GM19463 (cell line): ENCODE measurements at regions not wholly inside any gene's neighbourhood (a gene's known extent, or its start where the extent isn't known, plus 50 kb on each side); places are given as distances from the start of the nearest gene placed in this dataset.
"Not testable (repeated sequence)": the region's sequence is repeated elsewhere in the genome, so short reads cannot be mapped to it uniquely, and the experiment has no call there.

Experiments
- ATAC-seq: cut with Tn5 transposase; IDR thresholded peaks from one replicate; pipeline ENCODE4 v1.9.1; 2021; ENCODE audit warnings: mild to moderate bottlenecking, moderate library complexity; ENCODE audit not compliant: unreplicated experiment

DNA sequence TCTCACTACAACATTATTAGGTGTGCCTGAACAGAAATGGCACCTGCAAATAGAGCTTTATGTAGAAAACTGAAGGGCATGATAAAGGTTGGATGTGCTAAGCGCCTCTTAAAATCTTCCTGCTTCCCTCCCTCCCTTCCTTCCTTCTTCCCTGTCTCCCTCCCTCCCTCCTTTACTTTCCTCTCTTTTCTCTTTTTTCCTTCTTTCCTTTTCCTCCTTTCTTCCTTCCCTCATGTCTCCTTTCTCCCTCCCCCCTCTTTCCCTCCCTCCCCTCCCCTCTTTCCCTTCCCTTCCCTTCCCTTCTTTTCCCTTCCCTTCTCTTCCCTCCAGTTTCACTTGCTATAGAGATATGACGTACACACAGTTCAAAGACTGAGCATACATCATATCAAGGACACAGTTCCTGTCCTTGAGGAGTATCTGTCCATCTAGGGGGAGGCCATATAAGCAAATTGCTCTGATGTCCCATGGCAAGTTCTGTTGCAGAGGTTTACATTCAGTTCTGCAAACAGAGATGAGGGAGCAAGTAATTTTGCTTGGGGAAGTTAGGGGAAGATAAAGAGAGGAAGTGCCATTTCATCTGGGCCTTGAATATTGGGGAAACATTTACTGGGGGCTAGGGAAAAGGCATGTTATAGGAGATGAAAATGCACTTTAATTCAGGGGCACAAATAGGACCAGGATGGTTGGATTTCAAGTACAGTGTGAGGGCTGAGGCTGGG lies 79.0 kb upstream of the EEF1E1 start:
- ATAC-seq: no peak

DNA sequence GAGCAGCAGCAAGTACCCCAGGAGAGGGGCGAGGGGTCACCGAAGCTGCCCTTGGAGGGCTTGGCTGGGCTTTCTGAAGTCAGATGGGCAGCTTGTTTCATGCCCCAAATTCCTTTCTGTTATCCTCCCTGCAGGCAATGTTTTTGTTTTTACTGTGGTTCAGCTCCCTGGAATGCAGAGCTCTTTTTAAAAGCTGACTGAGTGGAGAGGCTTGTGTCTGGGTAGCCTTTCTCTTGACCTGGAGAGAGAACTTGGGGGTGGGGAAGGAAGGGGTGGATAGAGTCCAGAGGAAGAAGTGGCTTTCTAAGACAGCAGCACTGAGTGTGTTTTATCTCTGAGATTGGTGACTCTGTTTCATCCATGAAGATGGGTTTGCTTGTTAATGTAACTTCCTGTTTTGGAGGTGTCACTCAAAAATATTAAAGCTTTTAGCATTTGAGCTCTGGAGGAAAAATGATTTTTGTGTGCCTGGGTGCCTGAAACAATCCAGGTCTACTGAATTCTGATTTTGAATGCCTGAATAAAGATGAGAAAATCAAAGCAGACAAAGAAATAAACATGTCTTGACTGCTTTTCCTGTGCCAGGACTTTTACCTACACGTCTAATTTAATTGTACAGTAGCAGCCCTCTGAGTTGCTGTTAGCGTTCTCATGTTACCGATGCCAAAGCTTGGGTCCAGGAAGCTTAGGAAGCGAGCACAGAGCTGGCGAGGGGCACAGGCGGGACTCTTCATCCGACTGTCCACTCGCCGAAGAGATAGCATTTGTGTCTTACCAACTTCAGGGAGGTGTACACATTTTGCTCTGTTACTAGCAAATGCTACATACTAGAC lies 78.2 kb upstream of the EEF1E1 start:
- no peak for ATAC-seq

DNA sequence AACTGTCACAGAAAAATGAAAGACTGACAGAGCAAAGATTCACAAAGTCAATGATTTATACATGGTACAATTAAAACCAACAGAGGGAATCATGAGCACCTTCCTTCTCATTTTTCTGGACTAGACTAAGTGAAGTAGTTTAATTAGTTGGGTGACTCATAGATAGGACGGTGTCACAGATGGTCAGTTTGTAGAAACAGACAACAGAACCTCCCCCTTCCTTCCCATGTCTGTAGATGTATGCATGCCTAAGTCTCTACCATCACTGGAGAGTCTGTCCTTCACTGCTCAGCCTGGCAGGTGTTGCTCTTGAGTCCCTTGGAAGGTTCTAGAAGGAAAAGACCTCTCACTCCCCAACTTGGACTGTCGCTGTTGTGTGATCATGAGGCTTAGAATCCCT lies 75.4 kb upstream of the EEF1E1 start:
- ATAC-seq: no peak

DNA sequence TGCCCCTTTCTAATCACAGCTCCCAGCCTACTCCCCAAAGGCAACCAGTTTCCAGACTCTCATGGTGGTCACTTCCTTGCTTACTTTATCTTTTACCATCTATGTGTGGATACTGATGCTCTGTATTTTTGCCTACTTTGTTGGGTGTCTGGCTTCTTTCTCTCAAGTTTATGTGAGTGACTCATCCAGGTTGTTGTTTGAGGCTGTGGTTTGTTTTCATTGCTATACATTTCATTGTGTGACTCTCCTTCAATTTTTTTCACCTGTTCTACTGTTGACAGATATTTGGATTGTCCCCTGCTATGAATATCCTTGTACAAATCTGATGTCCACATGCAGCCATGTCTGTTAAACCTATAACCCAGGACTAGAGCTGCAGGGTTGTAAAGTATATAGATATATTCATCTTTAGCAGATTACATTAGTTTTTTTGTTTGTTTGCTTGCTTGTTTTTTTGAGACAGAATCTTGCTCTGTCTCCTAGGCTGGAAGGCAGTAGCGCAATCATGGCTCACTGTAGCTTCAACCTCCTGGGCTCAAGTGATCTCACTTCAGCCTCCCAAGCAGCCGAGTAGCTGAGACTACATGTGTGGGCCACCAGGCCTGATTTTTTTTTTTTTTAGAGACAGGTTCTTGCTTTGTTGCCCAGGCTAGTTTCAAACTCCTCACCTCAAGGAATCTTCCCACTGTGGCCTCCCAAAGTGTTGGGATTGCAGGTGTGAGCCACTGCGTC lies 72.9 kb upstream of the EEF1E1 start:
- no peak for ATAC-seq

DNA sequence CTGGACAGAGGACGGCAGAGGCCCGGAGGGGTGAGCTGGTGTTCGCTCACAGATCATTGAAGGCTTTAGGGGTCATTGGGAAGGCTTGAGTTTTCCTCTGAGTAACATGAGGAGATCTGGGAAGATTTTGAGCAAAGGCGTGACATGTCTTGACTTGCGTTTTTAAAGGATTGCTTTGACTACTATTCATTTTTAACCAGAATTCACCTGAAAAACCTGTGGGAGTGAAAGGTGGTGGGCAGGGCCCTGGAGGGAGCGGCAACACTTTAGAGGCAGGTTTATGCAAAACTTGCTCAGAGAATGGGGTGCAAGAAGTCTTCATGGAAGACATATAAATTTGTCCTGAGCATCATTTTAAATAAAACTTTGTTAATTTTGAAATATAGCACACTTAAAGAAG lies 72.2 kb upstream of the EEF1E1 start:
- ATAC-seq: no peak

DNA sequence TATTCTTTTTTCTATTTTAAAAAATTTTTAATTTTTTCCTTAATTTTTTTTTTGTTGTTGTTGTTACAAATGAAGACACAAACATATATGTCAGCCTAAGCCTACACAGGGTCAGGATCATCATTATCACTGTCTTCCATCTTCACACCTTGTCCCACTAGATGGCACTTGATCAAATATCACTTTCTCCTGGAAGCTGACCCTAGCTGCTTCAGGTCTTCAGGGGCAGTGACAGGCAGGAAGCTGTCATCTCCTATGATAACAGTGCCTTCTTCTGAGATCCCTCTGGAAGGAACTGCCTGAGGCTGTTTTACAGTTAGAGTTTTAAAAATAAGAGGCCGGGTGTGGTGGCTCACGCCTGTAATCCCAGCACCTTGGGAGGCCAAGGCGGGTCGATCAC lies 70.2 kb upstream of the EEF1E1 start:
- no peak for ATAC-seq

DNA sequence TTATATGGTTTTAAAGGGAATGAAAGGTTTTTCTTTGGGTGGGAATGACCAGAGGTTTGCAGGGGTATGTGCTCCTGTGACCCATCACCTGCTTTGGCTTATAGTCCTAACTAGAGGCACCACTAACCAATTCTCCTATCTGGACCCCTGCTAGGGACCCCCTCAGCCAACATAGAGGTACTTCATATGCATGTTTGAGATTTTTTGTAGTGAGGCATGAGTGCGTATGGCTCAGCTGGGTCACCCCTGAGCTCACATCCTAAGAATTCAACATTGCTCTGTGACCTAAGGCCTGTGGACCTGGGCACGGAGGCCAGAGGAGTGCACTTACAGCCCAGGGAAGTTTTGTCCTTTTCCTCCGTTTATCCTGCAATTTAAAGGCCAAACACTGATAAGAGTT lies 68.4 kb upstream of the EEF1E1 start:
- ATAC-seq: no peak

DNA sequence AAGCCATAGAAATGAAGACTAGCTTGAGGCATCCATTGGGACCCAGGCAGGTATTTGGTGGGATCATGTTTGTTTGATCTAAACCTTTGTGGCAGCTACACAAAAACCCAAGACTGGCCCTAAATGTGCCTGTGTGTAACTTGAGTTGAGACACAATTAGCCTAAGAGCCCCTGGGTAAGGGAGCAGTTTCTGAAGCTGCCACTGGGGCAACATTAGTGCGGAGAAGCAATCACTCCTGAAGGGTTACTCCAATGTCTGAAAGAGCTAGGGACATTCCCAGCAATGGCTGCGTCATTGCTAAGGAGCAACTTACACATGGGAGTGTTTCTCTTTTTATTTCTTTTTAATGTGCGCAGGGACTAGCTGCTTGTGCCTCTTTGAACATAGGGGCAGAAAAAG lies 67.9 kb upstream of the EEF1E1 start:
- ATAC-seq: no peak

DNA sequence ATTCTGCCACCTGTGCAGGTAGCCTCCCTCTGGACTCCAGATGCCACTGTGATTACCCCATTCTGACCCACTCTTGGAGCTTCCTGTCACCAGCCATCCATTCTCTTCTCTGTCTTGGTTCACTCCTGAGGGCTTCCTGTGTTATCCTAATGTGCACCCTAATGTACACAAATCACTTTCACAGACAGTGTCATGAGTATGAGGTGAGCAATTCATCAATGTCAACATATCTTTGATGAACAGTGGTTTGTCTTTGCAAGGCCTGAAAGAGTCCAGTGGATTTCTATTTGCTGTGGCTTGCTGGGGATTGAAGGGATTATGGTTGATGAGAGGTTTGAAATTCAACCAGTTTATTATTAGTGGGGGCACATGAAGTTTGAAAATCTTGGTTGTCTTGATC lies 63.8 kb upstream of the EEF1E1 start:
- no peak for ATAC-seq

DNA sequence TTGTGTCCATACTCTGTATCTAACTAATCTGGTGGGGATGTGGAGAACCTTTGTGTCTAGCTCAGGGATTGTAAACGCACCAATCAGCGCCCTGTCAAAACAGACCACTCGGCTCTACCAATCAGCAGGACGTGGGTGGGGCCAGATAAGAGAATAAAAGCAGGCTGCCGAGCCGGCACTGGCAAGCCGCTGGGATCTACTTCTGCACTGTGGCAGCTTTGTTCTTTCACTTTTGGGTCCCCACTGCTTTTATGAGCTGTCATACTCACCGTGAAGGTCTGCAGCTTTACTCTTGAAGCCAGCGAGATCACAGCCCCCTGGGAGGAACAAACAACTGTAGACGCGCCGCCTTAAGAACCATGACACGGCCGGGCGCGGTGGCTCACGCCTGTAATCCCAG lies 62.7 kb upstream of the EEF1E1 start:
- ATAC-seq: not testable (repeated sequence)

DNA sequence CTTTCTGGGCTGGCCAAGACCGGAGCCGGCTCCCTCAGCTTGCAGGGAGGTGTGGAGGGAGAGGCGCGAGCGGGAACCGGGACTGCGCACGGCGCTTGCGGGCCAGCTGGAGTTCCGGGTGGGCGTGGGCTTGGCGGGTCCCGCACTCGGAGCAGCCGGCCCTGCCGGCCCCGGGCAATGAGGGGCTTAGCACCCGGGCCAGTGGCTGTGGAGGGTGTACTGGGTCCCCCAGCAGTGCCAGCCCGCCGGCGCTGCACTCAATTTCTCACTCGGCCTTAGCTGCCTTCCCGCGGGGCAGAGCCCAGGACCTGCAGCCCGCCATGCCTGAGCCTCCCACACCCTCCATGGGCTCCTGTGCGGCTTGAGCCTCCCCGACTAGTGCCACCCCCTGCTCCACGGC lies 61.9 kb upstream of the EEF1E1 start:
- not testable (repeated sequence) for ATAC-seq

DNA sequence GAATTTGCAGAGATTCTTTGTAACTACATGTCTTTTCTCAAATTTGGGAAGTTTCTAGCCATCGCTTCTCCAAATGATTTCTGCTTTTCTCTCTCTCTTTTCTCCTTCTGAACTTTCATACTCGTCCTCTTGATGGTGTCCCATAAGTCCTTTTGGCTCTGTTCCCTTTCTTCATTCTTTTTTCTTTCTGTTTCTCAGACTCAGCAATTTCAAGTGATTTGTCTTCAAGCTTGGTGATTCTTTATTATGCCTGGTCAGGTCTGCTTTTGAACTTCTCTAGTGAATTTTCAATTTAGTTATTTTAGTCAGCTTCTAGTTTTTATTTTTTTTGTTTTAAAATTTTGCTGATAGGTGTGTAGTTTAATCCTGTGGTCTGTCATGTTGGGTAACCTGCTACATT lies 57.6 kb upstream of the EEF1E1 start:
- ATAC-seq: no peak

DNA sequence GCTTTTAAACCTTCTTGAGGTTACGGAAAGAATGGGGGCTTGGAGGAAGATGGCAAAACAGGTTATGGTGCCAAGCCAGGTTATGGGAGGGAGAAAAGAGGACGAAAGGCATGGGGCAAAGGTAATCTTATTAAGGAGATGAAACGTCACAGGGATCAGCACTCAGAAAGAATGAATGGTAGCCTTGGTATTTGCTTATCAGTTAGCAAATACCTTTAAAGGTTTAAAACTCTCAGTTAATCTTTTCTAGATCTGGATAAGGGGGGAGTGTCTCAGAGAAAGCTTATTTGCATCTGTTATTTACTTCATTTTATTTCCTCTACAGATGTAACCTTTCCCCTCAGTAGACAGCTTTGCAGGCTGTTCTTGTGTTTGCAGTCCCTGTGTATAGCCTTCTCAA lies 55.5 kb upstream of the EEF1E1 start:
- no peak for ATAC-seq

DNA sequence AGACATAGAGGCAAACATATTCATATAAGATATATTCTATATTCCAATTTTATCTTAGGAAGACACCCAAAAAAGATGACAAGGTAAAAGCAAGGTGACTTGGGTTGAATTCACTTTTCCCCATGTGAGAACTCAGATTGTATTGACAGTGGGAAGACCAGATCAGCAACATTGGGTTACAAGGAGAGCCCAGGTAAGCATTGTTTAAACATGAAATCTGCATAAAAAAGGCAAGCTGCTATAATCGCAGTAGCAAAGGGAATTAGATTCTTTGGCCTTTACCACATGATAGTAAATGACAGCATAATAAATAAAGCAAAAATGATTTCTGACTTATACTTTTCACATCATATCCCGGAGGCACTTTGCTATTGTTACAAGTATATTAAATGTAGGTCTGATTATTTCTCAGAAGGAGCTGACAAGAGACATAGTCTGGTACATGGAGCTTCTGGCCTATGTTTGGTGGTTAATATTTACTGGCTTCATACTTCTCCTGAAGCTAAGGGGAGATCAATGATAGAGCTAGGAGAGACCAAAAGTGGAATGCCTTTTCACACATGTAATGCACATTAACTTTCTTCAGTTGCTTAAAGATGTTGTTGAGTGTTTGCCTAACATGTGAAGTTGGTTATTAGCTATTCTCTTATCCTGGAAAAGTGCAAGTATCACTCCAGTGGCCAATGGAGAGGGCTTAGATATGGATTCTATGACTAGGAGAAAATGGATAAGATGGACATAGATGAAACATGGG lies 53.1 kb upstream of the EEF1E1 start:
- no peak for ATAC-seq
